GM21529 (cell line): ENCODE measurements at regions not wholly inside any gene's neighbourhood (a gene's known extent, or its start where the extent isn't known, plus 50 kb on each side); places are given as distances from the start of the nearest gene placed in this dataset.

Experiments used
- ATAC-seq: cut with Tn5 transposase; IDR thresholded peaks from one replicate; pipeline ENCODE4 v1.9.1; 2021; ENCODE audit not compliant: unreplicated experiment

DNA sequence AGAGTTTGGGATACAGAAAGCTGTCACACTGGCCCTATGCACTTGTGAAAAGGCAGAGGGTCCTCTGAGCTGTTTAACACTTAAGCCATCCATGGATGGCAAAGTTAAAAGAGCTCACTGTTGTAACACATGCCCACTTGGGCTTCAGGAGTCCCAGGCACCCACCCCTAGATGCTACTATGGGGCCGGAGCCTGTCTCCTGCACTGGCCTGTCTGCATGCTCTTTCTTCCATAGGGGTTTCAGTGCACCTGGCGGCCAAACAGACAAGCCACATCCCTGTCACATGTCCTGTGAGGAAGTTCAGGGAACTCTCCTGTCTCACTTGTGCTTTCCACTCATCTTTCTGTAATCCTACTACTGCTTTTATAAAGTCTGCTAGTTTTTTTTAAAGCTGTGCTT is 2586.0 kb downstream of the PCDH7 start:
- no peak for ATAC-seq

- no peak for ATAC-seq
Observed at GRCh38 chr4:33316033-33316432, 2595.9 kb downstream of the PCDH7 start.

GRCh38 chr4:33316578-33316977 is 2596.4 kb downstream of the PCDH7 start:
- no peak for ATAC-seq

- ATAC-seq = no peak
Observed at GRCh38 chr4:33323393-33323792, 2603.2 kb downstream of the PCDH7 start.

- ATAC-seq = no peak
Observed at GRCh38 chr4:33334416-33334815, 2614.2 kb downstream of the PCDH7 start.

- ATAC-seq = no peak
Observed at GRCh38 chr4:33339762-33340161, 2619.6 kb downstream of the PCDH7 start.

GRCh38 chr4:33340168-33340567 is 2620.0 kb downstream of the PCDH7 start:
- no peak for ATAC-seq

- no peak for ATAC-seq
Observed at GRCh38 chr4:33349376-33349775, 2629.2 kb downstream of the PCDH7 start.

DNA sequence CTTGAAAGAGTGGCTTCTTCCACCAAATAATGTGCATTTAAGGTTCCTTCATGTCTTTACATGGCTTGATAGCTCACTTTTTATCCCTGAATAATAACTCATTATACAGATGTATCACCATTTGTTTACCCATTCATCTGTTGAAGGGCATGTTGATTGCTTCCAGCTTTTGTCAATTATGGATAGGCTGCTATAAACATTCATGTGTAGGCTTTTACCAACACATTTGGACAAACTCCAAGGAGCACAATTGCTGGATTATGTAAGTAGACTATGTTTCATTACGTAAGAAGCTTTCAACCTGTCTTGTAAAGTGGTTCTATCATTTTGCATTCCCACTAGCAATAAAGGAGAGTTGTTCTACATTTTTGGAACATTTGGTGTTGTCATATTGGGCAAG is 2637.0 kb downstream of the PCDH7 start:
- ATAC-seq = no peak

DNA sequence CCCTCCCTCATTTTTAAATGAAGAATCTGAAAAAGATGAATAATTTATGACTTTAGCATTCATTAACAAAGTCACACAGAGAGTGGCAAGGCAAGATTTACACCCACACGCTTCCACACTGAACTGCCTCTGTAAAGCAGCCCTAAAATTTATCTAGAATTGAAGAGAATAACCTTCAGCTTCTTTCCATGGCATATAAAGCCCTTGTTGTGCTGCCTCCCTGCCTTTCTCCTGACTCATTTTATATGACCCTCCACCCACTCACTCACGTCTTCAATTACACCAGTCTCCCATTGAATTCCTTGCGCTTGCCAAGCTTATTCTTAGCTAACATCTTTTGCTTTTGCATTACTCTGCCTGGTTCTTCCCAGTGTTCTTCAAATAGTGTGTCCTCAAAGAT is 2649.3 kb downstream of the PCDH7 start:
- no peak for ATAC-seq

- no peak for ATAC-seq
Observed at GRCh38 chr4:33381816-33382215, 2661.6 kb downstream of the PCDH7 start.

- no peak for ATAC-seq
Observed at GRCh38 chr4:33386764-33387163, 2666.6 kb downstream of the PCDH7 start.

DNA sequence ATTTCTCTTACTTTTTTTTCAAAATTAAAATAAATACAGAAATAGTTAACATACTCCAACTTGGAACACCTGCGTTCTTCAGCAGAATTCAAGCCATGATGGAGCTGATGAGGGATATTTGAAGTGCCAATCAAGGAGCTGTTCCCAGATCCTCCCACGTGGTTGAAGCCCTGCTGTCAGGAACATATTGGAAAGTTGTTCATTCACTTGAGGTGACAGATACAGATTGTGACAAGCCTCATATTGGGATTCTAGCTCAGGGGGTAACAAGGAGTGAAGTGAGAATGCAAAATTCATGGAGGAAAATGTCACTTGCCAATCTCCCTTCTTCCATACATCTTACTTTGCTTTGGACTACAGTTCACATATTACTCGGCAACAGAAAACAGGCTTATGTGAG is 2670.8 kb downstream of the PCDH7 start:
- no peak for ATAC-seq

DNA sequence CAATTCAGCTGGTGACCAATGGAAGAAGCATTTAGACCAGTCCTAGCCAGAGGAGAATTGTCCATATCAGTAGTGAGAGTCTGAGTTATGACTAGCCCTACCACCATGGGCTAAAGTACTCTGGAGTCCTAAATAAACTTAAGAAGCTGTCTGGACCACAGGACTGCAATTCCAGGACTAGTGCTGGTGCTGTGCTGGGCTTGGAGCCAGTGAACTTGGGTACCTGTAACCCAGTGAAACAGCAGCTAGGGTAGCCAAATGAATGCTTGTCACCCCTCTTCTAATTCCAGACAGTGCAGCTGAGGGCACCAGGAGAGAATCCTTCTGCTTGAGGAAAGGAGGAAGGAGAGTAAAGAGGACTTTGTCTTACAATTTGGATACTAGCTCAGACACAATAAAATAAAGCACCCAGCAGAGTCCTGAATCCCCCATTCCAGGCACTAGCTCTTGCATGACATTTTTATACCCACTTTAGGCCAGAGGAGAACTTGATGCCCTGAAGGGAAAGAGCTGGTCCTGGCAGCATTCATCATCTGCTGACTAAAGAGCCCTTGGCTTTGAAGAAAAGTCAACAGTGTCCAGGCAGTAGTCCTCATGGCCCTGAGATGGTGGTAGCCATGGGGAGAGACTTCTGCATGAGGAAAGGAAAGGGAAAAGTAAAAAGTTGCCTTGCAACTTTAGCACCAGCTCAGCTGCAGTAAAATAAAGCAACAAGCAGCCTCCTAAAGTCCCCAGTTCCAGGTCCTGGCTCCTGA is 2675.7 kb downstream of the PCDH7 start:
- no peak for ATAC-seq

GRCh38 chr4:33400504-33400903 is 2680.3 kb downstream of the PCDH7 start:
- ATAC-seq = no peak

DNA sequence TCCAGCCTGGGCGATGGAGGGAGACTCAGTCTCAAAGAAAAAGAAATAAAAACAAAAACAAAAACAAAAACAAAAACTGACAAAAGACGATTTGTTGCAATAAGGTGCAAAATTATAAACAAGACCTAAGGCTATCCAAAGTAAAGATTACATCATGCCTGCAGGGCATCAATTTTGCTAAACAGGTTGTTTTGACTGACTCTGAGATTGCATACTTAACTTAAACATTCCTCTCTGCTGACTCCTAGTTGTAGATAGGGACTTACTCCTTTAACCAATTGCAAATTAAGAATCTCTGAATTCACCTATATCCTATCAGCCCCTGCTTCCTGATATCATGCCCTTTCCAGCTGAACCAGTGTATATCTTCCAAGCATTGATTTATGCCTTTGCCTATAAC is 2687.3 kb downstream of the PCDH7 start:
- ATAC-seq = no peak

DNA sequence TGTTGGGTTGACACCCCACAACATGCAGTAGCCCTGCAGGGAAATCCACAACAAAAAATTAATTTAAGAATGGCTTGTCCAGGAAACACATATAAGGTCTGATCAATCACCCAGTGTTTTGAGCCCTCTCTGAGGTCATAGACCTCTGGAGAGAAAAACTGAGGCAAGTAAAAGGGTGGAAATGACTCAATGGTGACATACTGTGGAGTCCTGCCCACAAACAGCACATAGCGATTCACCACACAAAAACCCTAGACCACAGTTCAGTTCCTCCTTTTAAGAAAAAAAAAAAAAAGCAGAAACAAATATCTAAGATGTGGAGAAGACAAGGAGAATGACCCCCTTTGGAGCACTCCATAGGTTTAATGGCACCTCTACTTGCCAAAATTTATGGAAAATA is 2691.0 kb downstream of the PCDH7 start:
- no peak for ATAC-seq

DNA sequence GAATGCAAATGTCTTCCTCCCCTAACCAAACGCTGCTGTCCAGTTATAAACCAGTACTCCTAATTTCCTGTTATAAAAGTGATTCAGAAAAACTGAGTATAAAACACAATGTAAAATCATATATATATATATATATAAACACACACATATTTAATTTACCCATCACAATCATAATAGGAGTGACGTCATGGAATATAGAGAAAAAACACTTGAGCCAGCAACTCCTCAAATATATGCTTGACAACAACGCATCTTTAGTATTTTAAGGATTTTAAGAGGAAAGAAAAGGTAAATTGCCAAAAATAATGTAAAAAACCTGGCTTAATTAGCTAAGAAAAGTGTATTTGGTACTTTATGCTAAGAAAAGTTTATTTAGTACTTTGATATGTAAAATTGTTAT is 2701.7 kb downstream of the PCDH7 start:
- no peak for ATAC-seq

- no peak for ATAC-seq
Observed at GRCh38 chr4:33422656-33423055, 2702.5 kb downstream of the PCDH7 start.

- no peak for ATAC-seq
Observed at GRCh38 chr4:33425936-33426335, 2705.8 kb downstream of the PCDH7 start.

- ATAC-seq = no peak
Observed at GRCh38 chr4:33427676-33428075, 2707.5 kb downstream of the PCDH7 start.

GRCh38 chr4:33429971-33430370 is 2709.8 kb downstream of the PCDH7 start:
- no peak for ATAC-seq

DNA sequence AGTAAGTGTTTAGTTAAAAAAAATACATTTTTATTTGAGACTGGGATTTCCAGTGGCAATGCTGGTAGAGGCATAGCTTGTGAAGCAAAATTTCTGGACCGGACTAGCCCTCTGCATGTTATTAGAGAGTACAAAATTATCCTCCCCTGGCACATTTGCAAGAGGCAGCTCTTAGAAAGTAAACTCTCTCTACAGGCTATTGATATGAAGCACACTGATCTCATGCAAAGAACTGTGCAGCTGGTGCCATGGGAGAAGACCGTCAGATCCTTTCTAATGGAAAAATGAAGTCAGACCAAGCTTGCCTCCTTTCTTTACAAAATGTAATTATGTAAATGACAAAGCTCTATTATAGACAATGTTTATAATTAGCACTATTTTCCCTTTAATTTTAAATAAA is 2717.2 kb downstream of the PCDH7 start:
- no peak for ATAC-seq
